CD4-positive, alpha-beta T cell (primary cell): ENCODE measurements at regions not wholly inside any gene's neighbourhood (a gene's known extent, or its start where the extent isn't known, plus 50 kb on each side); places are given as distances from the start of the nearest gene placed in this dataset.

Experiments used
- ATAC-seq: fragments of 200-7000 bp; cut with Tn5 transposase; one replicate; pipeline ENCODE4 v1.10.0; 2022; ENCODE audit warnings: mild to moderate bottlenecking; ENCODE audit not compliant: poor library complexity
- CTCF ChIA-PET: fragments of 350-600 bp; sonication (Branson Sonifier 250); formaldehyde crosslinking; loops from one replicate; lab custom pipeline; 2021; ENCODE audit warnings: antibody characterized with exemption, inconsistent platforms; lab: Charles Lee
- POLR2A ChIA-PET: fragments of 350-600 bp; sonication (Branson Sonifier 250); formaldehyde crosslinking; loops from one replicate; lab custom pipeline; 2021; ENCODE audit warnings: antibody characterized with exemption, inconsistent platforms; lab: Charles Lee
- DNase-seq, 14 experiments: peaks; one replicate each; pipeline ENCODE4 v3.0.0-alpha.2; 2013 to 2020; ENCODE audit warnings: mixed read lengths in 2 of 14
- H3K27ac ChIP-seq, 2 donors: one replicate each; pipeline versions ENCODE4 v1.5.1 to v1.7.0; 2013; ENCODE audit warnings: low read length in 2 of 2, low read depth in 1 of 2, mild to moderate bottlenecking in 1 of 2
- H3K27me3 ChIP-seq, 2 experiments: 1 replicate in 1 of 2; 2 replicates in 1 of 2; pipeline versions ENCODE4 v1.6.1 to v1.7.0; 2013; ENCODE audit warnings: low read length in 2 of 2, control low read depth in 1 of 2, mild to moderate bottlenecking in 1 of 2, moderate library complexity in 1 of 2; ENCODE audit not compliant: insufficient read depth in 2 of 2, control insufficient read depth in 1 of 2
- H3K36me3 ChIP-seq: one replicate; pipeline ENCODE4 v1.6.1; 2013; ENCODE audit warnings: low read length, control low read depth; ENCODE audit not compliant: insufficient read depth
- H3K4me1 ChIP-seq: one replicate; pipeline ENCODE4 v1.6.1; 2013; ENCODE audit warnings: low read length, control low read depth; ENCODE audit not compliant: insufficient read depth
- H3K4me3 ChIP-seq: one replicate; pipeline ENCODE4 v1.5.1; 2013; ENCODE audit warnings: mild to moderate bottlenecking, low read length, moderate library complexity
- H3K9me3 ChIP-seq, 2 experiments: 1 replicate in 1 of 2; 2 replicates in 1 of 2; pipeline versions ENCODE4 v1.6.1 to v1.7.0; 2013; ENCODE audit warnings: low read length in 2 of 2, mild to moderate bottlenecking in 2 of 2, control low read depth in 1 of 2, moderate library complexity in 1 of 2; ENCODE audit not compliant: control insufficient read depth in 1 of 2, insufficient read depth in 1 of 2
- H3K27ac Mint-ChIP-seq: one replicate; pipeline ENCODE4 v1.8.0; 2020; ENCODE audit warnings: mixed read lengths
- H3K27me3 Mint-ChIP-seq: one replicate; pipeline ENCODE4 v1.8.0; 2021; ENCODE audit warnings: mixed read lengths
- H3K36me3 Mint-ChIP-seq: one replicate; pipeline ENCODE4 v1.8.0; 2021; ENCODE audit warnings: low read depth, mixed read lengths
- H3K4me1 Mint-ChIP-seq: one replicate; pipeline ENCODE4 v1.8.0; 2021; ENCODE audit warnings: low read depth, mixed read lengths
- H3K4me3 Mint-ChIP-seq: one replicate; pipeline ENCODE4 v1.8.0; 2020; ENCODE audit warnings: mild to moderate bottlenecking, mixed read lengths
- H3K9me3 Mint-ChIP-seq: one replicate; pipeline ENCODE4 v1.8.0; 2020; ENCODE audit warnings: mixed read lengths
- intact Hi-C, 2 experiments: fragments of 100-400 bp; cut with DNase I in 1 of 2; cut with micrococcal nuclease in 1 of 2; formaldehyde crosslinking; loops; one replicate each; pipeline versions ENCODE4 v1.15.1 to v1.9.0; 2023 to 2025; cut with DNase I, micrococcal nuclease
- TF ChIP-seq, protein P1 (sequence below): fragments of 200-600 bp; IDR thresholded peaks from one replicate; pipeline ENCODE4 v1.8.0; 2022; ENCODE audit warnings: antibody characterized with exemption, mild to moderate bottlenecking

DNA sequence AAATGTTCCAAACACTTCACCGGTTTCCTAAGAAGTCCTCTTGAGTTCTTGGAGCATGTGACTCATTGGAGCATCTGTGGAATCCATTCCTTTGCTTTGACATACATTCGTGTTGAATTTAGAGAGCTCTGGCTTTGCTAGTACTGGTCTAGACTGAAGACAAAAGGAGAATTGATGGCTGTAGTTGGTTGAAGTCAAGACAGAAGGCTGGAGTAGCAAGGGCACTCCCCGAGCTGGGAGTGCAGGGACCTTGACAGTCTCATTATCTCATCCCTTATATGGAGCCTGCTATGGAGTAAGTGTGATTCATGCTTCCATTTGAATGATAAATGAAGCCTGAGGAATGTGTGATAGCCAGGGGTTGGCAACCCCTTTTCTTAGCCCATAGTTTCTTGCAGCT, 1249.1 kb downstream of the TYW1 start:
- Mint-ChIP-seq H3K27me3 (no peaks in the 10 kb centered on the region), H3K9me3 (peaks cover 16% of the 10 kb centered on the region), H3K4me1 (no peaks in the 10 kb centered on the region), H3K36me3 (no peaks in the 10 kb centered on the region), H3K4me3 (no peak overlapping the region), H3K27ac (no peak overlapping the region)
- DNase-seq (no peak), ATAC-seq (no peak)
- POLR2A ChIA-PET, result no interaction called here
- Histone ChIP-seq H3K27me3 (no peaks in the 10 kb centered on the region), H3K27ac (no peak overlapping the region), H3K4me3 (no peak overlapping the region), H3K36me3 (no peaks in the 10 kb centered on the region), H3K9me3 (peaks cover 9 to 14% of the 10 kb centered on the region in 2 experiments), H3K4me1 (no peaks in the 10 kb centered on the region)
- TF ChIP-seq, protein P1, sequence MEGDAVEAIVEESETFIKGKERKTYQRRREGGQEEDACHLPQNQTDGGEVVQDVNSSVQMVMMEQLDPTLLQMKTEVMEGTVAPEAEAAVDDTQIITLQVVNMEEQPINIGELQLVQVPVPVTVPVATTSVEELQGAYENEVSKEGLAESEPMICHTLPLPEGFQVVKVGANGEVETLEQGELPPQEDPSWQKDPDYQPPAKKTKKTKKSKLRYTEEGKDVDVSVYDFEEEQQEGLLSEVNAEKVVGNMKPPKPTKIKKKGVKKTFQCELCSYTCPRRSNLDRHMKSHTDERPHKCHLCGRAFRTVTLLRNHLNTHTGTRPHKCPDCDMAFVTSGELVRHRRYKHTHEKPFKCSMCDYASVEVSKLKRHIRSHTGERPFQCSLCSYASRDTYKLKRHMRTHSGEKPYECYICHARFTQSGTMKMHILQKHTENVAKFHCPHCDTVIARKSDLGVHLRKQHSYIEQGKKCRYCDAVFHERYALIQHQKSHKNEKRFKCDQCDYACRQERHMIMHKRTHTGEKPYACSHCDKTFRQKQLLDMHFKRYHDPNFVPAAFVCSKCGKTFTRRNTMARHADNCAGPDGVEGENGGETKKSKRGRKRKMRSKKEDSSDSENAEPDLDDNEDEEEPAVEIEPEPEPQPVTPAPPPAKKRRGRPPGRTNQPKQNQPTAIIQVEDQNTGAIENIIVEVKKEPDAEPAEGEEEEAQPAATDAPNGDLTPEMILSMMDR, result no peak
- intact Hi-C loops, result no loop called here
- CTCF ChIA-PET, result no interaction called here

DNA sequence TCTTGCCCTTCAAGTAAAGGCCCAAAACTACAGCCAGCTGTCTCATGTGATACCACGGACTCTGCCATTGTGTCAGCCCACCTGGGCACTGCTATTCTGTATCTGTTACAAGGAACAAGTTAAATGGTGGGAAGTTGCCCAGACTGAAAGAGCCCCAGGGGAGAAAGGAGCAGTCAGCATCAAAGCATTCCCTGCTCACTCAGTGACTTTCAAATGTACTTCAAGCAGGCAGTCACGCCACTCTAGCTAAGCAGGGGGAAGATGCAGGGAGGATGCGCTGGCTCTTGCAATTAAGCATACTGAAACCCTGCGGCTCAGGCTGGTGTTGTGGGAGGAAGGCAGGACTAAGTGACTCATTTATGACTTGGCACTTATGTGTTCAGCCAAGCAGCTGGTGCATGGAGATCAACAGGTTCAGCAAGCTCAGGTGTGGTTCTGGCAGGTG, 1249.6 kb downstream of the TYW1 start:
- no peaks in the 10 kb centered on the region for H3K36me3 Mint-ChIP-seq
- no peaks in the 10 kb centered on the region for H3K4me1 Mint-ChIP-seq
- intact Hi-C loops, result no loop called here
- DNase-seq, result no peak
- H3K9me3 Mint-ChIP-seq, result peaks cover 16% of the 10 kb centered on the region
- H3K27me3 Mint-ChIP-seq, result no peaks in the 10 kb centered on the region
- Histone ChIP-seq H3K9me3 (peaks cover 7 to 14% of the 10 kb centered on the region in 2 experiments), H3K27ac (no peak overlapping the region), H3K4me3 (no peak overlapping the region), H3K27me3 (no peaks in the 10 kb centered on the region), H3K36me3 (no peaks in the 10 kb centered on the region), H3K4me1 (no peaks in the 10 kb centered on the region)
- POLR2A ChIA-PET, result no interaction called here
- no peak overlapping the region for H3K4me3 Mint-ChIP-seq
- TF ChIP-seq, protein P1, result no peak
- H3K27ac Mint-ChIP-seq, result no peak overlapping the region
- no peak for ATAC-seq
- CTCF ChIA-PET, result no interaction called here

DNA sequence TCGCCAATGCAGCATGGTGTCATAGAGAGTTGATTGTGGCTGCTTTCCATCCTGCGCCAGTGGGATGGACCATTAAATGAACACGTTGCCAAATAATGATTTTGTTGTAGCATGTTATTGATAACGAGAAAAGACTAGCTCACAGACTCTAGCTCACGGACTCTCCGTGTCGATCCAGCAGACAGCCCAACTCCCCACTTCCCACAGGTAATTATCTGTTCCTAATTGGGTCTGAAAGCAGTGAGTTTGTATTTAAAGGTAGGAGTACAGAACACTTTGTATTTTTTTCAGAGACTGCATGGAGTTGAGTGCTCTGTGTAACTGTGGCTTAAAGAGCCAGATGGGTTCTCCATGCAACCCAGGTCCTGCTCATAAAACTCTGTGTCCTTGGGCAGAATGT, 1250.5 kb downstream of the TYW1 start:
- H3K27ac ChIP-seq, result no peak overlapping the region
- Mint-ChIP-seq H3K4me3 (no peak overlapping the region), H3K9me3 (peaks cover 16% of the 10 kb centered on the region), H3K4me1 (no peaks in the 10 kb centered on the region), H3K27me3 (no peaks in the 10 kb centered on the region), H3K36me3 (no peaks in the 10 kb centered on the region), H3K27ac (no peak overlapping the region)
- intact Hi-C loops, result no loop called here
- H3K27me3 ChIP-seq, result no peaks in the 10 kb centered on the region
- no peaks in the 10 kb centered on the region for H3K36me3 ChIP-seq
- TF ChIP-seq, protein P1, result no peak
- CTCF ChIA-PET, result no interaction called here
- H3K9me3 ChIP-seq, result peaks cover 4 to 14% of the 10 kb centered on the region in 2 experiments
- DNase-seq, result no peak
- no peak overlapping the region for H3K4me3 ChIP-seq
- no peaks in the 10 kb centered on the region for H3K4me1 ChIP-seq
- ATAC-seq, result no peak
- POLR2A ChIA-PET, result no interaction called here
